NCI-H774 (cell line): ENCODE measurements at regions not wholly inside any gene's neighbourhood (a gene's known extent, or its start where the extent isn't known, plus 50 kb on each side); places are given as distances from the start of the nearest gene placed in this dataset.

Source experiments
- DNase-seq: peaks from one replicate; lab custom pipeline; 2025; lab: John Stamatoyannopoulos, UW

DNA sequence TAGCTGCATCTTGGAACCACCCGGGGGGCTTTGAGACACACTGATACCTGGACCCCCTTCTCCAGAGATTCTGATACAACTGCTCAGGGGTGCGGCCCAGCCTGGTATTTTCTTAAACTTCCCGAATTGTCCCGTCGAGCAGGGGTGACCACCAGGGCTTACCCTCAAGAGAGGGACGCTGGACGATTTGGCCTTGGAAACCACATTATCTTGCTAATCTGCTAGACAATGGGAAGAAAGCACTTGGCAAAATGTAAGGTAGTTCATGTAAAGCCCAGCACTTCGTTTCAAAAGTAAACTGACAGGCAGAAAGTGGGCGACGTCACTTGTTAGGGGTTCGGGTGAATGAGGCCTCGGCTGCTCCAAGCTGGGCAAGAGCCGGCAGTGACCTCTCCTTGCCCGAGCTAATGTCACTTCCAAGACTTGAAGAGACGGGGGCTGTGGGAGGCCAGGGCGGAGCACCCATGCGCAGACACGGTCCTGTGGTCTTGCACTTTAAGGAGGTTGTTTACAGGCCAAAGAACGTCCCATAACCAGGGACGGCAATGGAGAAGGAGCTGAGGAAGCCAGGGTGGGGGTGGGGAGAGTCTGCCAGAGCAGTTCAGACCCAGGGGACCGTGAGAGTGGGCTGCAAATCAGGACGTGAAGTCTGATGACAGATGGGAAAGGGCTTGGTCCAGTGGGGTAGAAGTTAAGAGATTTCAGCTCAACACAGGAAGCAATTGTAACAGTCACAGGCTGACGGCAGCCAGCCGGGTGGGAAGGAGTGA lies 152.7 kb upstream of the GSE1 start:
- no peak for DNase-seq

DNA sequence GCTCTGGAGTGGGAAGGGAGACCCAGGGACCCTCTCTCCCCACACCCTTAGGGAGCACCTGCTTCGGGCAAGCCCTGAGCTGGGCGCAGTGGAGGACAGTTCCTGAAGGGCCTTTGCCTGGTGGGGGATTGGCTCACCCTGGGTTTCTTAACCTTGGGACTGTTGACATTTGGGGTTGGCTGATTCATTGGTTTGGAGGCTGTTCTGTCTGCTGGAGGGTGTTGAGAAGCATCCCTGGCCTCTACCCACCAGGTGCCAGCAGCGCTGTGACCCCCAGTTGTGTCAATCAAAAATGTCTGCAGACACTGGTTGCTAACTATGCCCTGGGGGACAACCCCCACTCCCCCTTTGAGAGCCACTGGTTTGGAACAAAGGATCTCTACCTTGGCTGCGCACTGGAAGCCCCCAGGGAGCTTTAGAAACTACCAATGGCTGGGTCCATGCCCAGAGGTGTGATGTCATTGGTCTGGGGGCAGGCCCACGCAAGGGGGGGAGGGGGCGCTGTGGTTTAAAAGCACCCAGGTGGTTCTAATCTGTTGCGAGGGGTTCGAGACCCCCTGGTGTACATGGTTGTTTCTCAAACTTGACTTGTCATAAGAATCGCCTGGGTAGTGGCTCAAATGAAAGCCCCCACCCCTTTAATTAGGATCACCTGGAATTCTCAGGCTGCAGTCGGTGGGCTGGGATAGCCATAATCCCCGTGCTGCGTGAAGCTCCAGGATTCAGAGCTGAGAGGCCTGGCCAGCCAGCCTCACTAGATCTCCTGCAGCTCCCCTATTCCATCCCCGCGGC lies 151.9 kb upstream of the GSE1 start:
- DNase-seq = no peak

DNA sequence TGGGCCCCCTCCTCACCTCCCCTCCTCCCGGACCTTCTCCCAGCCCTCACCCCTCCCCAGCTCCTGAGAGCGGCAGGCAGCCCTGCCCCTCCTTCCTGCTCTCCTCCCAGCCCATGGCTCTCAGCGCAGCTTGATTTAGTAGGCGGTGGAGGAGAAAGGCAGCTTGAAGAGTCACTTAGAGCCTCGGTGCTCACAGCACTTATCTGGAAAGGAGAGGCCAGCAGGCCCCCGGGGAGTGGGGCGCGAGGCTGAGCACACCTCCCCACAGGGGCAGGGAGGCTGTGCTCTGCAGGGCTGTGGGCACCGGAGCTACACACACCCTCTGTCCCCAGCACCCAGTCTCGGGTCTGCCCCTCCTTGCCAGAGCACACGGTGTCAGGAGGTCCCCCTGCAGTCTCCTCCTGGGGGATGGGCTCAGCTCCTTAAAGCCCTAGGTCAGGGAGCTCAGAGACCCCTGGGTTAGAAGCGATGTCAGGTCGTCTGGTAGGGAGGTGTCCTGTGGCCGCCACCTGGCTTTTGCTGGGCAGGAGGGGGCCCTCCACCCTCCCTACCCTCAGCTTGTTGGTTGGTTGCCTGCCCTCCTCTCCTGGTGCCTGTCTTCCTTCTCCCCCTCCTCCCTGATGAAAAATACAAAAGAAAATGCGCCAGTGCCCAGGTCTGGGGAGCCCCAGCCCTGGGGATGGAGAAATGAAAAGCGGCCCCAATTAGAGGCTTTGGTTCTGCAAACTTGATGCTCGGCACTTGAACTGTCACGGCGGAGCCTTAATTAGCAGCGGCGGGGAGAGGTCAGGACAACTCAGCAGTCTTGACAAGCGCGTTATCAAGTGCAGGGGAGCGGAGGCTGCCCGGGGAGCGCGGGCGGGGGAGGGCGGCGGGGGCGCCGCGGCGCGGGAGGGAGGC lies 151.1 kb upstream of the GSE1 start:
- no peak for DNase-seq

DNA sequence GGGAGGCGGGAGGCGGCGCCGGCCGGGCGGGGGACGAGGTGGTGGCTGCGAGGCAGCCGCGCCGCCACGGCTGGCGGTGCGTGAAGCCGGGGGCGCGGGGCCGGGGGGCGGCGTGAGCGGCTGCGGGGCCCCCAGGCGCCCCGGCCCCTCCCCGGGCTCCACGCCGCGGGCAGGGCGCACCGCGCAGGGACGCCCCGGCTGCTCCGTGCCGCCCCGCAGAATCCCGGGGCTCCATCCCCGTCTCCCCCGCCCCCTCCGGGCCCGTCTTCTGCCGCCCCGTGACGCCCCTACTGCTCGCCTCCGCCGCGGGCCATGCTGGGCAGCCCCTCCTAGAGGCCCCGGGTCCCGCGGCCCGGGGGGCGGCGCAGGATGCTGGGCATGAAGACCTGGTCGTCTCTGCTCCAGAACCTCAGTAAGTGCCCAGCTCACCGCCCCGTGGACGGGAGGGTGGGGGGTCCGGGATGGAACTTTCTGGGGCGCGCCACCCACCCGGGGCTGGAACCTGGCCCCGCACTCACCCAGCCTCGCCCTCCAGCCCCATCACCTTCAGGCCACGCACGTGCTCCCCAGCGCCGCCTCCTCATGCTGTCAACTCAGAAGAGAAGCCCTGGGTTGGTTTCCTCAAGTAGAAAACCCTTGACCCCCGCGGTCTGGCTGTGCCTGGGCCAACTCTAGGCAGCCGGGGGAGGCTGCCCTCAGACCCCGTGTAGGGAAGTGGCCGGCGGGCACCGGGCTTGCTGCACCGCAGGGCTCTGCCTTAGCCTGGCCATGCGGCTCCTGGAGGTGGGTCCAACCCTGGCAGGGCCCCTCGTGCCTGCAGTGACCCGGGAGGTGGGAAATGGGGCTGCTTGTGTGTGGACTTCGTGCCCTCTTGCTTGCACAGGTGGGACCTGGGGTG lies 150.2 kb upstream of the GSE1 start:
- DNase-seq = no peak

DNA sequence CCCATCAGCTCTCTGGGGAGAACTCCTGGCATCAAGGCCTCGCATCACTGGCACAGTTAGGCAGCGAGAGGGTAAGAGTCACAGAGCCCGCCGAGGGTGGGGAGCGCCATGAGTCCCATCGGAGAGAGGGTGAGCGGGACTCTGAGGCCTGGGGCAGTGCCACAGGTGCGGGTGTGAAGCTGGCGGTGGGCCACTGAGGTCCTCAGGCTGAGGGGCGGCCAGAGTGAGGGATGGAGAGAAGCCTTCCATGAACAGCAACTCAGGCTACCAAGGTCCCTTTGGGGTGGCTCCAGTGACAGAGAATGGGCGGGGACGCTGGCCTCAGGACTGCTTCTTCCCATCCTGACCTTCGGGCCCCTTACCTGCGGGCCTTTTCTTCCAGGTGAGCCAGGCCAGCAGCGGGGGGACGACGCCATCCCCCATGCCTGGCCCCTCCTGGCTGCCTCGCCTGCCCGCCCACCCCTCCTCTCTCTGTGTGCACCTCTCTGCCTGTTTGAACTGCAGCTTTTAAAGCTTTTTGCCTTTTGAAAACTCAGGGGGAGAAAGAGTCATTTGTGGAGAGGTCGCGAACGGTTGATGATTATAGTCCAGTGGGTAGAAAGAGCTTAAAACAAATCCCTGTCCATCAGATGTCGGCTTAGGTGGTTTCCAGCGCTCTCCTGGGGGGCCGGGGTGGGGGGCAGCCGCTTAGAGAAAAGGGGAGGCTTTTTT lies 149.3 kb upstream of the GSE1 start:
- no peak for DNase-seq

DNA sequence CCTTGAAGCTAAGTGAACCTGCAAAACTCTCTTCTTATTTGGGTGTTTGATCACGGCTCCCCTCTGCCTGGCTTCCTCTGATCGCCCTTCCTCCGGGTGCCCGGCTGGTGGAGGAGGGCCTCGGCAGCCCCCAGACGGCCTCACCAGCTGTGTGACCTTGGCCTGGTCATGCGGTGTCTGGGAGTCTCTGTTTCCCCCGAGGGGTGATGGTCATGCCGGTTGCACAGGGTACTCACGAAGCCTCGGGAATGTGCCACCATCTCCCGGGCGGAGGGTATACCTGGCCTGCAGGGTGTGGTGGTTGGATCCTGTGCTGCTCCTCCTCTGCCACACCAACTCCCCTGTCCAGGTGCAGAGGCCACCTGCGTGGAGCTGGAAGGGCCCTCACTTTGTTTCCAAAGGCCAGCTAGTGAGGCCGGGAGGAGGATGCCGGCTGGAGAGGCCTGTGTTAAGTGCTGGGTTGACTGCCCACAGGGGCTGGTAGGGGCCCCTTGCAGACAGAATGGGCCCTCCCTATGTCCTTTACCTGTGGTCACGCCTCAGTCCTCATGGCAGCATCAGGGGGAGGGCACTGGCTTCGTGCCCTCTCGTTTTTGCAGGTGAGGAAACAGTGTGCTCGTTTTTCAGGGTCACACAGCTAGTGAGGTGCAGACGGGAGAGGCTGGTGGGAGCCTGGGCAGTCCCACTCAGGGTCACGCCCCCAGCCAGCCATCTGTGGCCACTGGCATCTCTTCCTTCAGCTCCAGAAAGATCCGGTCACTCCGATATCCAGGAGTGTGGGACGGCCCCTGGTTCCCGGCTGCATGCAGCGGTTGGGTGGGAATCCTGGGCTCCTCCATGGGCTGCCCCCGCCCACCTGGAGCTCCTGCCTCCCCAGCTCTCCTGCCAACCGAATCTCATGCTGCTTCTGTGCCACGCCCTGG lies 148.5 kb upstream of the GSE1 start:
- DNase-seq = no peak

DNA sequence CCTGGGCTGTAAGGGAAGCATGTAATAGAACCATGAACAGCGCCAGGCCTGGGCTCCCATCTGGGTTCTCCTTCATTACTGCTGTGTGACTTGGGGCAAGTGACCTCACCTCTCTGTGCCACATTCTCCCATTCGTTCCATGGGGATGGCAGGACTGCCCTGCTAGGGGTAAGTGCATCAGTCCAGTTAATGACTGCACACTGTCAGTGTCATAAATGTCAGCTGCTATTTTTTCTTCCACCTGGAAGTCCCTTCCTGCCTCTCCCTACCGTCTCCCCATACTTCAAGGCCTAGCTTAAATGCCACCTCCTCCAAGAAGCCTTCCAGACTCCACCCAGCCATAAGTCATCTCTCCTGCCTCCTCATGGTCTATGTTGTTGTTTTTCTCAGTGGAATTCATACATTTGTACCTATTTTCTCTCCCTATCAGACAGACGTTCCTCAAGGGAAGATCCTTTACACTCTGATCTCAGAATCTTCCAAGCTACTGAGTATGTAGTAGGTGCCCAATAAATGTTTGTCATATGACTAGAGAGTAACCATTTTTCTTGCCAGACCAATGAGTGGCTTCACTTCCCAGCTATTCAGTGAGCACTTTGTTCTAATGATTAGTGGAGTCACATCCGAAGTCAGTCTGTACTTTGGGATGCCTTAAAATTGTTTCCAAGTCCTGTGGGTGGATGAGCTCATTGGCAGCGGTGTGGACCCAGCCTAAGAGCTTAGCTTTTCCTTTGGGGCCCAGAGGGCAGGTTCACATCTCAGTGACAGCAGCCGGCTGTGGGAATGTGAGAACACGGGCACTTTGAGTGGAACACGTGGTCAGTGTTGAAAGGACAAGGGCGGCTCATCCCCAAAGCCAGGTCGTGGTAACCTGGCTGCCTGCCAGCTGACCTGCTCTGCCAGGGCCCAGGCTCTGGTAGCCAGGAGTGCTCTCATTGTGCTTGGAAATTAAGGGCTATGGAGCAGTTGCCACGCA lies 147.5 kb upstream of the GSE1 start:
- DNase-seq = peak; percentile 27

DNA sequence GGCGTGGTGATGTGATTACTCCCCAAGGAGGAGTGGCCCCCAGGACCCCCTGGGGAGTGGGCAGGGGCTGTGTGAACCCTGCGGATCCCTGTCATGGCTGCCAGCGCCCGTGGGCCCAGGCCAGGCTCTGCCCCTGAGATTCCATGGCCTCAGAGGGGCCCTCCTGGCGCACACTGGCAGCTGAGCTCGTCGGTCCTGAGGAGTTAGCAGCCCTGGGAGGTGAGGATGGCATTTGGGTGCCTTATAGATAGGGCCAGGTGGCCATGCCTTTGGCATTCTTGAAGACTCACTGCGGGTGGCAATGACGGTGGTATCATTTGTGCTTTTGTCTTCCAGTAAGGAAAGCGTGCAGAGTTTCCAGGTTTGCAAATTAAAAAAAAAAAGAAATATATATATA lies 146.8 kb upstream of the GSE1 start:
- no peak for DNase-seq

DNA sequence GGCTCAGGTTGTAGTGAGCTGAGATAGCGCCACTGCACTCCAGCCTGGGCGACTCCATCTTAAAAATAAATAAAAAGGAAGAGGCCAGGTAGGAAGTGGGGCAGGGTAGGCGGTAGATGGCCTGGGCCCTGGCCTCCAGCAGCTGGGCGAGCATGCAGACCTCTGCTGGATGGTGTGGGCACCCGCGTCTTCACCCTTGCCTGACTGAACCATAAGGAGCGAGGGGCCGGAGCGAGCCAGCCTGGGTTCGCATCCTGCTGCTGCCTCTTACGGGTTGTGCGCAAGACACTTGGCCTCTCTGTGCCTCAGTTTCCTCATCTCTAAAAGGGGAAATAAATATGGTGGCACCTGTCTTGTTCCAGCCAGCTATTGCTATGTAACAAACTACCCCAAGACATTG lies 146.1 kb upstream of the GSE1 start:
- DNase-seq = no peak

DNA sequence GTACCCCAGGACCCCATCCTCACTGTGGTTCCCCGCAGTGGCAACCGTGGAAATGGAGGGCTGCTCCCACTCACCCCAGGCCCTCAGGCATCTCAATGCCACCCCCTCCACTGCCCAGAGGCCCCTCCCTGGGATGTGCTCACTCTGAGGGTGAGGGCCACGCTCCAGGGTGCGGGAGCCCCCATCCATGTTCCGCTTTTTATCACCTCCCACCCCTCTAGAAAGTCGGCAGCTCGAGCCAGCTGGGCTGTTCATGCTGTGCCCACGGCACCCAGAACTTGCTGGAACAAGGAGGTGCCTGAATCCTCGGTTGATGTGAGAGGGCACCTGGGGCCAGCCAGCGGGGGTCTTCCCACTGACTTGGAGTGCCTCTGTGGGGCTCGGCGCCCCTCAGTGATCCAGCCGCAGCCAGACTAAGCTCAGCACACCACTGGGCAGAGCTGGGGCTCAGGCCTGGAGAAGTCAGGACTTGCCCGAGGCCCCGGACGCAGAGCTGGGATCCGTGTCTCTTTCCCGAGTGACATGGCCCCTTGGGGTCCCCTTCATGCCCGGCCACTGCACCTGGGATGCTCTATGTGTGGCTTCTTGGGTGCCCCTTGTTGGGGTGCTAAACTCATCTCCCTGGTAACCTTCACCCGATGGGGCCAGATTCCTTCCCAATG lies 143.1 kb upstream of the GSE1 start:
- no peak for DNase-seq

DNA sequence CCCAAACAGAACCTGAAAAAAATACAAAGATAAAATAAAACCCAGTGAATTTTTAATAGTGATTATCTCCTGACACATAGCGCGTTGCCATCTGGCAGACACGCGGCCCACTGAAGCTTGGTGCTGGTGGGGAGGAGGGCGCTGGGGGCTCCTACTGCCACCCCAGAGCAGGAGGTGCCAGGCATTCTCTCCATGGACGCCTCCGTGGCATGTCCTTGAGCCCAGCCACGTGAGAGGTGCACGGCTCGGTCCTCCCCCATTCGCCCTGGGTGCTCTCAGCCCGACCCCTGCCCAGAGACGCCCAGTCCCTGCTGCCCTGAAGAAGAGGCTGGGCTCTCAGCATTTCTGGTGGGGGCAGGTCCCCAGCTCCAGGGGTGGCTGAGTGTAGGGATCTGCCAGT lies 142.2 kb upstream of the GSE1 start:
- no peak for DNase-seq

DNA sequence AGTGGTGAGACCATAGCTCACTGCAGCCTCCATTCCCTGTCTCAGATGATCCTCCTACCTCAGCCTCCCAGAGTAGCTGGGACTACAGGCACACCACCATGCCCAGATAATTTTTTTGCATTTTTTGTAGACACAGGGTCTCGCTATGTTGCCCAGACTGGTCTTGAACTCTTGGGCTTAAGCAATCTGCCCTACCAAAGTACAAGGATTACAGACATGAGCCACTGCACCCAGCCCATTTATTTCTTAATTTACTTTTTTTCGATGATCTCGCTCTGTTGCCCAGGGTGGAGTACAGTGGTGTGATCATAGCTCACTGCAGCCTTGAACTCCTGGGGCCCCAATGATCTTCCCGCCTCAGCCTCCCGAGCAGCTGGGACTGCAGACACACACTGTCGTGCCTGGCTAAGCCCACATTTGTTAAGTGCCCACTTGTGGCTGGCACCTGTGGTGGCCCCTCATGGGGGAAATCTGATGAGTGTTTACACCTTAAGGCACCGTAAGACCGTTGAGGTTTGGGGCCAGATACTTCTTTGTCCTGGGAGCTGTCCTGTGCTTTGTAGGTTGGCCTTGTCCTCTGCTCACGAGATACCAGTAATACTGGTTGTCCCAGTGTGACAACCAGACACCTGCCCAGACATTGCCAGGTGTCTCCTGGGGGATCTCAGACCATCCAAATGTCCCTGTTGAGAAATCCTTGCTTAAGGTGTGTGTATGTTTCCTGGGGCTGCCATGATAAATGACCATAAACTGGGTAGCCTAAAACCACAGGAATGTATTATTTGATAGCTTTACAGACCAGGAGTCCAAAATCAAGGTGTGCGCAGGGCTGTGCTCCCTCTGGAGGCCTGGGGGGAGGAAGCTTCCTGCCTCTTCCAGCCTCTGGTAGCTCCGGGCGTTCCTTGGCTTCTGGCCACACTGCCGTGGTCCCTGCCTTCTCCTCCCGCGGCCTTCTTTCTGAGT lies 141.4 kb upstream of the GSE1 start:
- DNase-seq = no peak

DNA sequence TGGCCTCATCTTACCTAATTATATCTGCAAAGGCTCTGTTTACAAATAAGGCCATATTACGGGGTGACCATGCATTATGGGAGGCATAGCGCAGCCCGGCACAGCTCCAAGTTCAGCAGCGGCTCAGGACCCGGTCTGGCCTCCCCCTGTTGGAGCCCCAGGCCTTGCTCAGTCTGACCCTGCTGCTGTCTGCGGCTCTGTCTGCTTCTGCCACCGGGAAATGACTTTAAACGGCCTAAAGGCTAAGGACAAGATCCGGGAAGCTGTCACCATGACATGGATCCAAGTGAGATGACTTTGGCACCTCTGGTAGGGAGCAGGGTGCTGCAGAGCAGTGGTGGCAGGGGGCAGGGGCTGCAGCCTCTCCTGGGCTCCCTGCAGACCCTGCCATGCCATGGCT lies 140.6 kb upstream of the GSE1 start:
- DNase-seq = no peak

DNA sequence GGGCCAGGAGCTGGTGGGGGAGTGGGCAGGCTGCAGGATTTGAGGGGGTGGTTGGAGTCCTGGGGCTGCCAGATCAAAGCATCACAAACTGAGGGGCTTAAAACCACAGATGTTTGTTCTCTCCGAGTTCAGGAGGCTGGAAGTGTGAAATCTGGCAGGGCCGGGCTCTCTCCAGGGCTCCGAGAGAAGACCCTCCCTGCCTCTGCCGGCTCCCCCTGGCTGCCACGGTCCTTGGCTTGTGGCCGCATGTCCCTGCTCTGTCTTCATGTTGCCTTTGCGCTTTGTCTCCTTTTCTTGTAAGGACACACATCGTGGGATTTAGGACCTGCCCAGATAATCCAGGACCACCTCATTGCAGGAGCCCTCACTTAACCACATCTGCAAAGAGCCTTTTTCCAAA lies 139.8 kb upstream of the GSE1 start:
- DNase-seq = no peak

DNA sequence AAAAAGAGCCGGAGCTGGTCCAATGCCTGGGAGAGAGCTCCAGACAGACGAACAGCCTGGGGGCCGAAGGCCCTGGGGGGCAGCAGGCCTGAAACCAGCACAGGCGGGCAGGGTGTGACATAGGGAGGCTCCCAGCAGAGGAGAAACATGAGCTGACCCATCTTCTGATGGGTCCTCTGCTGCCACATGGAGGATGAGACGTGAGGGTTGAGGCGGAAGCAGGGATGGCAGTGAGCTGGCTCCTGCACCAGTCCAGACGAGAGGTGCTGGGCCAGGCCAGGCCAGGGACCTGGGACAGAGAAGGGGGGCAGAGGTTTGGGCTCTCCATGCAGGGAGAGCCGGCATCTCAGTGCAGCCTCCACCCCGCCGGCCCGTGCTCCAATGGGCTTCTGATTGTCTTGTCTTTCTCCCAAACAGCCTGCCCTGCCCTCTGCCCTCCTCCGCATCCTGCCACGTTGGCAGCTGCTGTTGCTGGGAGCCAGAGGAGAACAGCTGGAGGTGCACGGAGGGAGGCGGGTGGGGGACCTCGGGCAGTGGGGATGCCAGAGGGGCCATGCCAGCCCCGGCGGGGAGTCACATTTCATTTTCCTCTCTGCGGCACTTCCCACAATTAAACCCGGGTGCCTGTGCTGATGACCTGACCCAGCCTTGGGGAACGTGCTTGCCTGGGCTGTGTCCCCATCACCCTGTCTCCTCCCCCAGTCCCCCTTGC lies 139.1 kb upstream of the GSE1 start:
- no peak for DNase-seq

DNA sequence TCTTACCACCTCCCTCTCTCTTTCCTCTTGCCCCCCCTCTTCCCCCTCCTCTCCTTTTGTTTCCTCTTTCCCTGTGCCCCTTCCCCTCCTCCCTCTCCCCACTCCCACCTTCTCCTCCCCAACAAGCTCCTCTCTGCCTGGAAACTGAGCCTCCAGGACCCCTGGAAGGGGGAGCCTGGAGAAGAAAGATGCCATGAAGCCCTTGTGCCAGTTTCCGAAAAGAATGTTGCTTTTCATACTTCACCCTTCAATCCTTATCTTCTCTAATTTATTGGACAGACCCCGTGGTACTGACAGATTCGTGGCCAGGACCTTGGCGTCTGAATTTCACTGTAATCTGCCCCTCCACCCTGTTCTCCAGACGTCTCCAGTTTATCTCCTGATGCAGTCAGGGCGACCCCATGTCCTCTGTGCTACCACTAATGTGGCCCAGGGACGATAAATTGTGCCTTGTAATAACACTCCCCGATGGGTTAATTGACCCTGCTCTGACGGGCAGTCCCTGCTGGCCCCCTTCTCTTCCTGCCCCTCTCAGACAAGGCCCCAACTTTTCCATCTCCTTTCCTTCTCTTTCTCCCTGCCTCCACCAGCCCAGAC lies 138.4 kb upstream of the GSE1 start:
- no peak for DNase-seq
